HPDE6-E6E7 (cell line): ENCODE measurements at regions not wholly inside any gene's neighbourhood (a gene's known extent, or its start where the extent isn't known, plus 50 kb on each side); places are given as distances from the start of the nearest gene placed in this dataset.

ENCODE experiments used
- DNase-seq: peaks from one replicate; pipeline ENCODE4 v3.0.0; 2011; ENCODE audit warnings: missing footprints; ENCODE audit errors: extremely low spot score

GRCh38 chr5:73266176-73266738, 93.3 kb downstream of the TMEM174 start:
- no peak for DNase-seq

- DNase-seq: no peak
Measured at GRCh38 chr5:73265641-73266040, 92.6 kb downstream of the TMEM174 start.

DNA sequence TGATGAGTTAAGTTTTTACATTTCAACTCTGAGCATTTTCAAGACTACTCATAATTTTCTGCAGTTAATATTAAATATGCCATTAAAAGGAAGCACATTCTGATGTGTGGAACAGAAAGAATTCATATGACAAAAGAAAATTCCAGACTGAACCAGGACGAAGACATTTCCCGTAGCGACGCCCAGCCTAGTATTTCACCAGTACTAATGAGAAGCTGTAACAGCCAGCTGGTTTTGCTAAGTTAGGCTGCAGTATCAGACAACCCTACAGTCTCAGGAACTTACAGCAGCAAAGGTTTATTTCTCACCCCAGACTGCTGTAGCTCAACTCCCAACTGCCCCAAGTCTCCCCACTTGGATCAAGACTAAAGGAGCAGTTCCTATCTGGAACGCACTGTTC, 91.6 kb downstream of the TMEM174 start:
- DNase-seq: no peak

GRCh38 chr5:73263001-73263710, 90.2 kb downstream of the TMEM174 start:
- DNase-seq: no peak

DNA sequence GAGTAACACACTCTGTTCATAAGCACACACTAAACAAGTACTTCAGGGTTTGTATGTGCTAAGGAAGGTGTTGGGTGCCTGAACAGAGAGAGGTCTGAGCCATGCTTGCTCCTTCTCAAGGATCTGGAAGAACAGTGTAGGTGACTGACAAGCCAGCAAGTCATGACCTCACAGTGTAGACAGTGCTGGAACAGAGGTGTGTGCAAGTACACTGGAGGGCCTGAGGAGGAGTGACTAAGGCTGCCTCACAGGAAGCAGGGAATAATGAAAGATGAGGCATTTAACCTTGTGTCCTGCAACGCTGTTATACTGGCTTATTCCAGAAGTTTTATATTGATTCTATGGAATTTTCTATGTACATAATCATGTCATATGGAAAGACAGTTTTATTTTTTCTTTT, 83.9 kb downstream of the TMEM174 start:
- peak; percentile 62 for DNase-seq

- DNase-seq: no peak
Measured at GRCh38 chr5:73256462-73256861, 83.5 kb downstream of the TMEM174 start.

GRCh38 chr5:73256012-73256411, 83.0 kb downstream of the TMEM174 start:
- DNase-seq: no peak

DNA sequence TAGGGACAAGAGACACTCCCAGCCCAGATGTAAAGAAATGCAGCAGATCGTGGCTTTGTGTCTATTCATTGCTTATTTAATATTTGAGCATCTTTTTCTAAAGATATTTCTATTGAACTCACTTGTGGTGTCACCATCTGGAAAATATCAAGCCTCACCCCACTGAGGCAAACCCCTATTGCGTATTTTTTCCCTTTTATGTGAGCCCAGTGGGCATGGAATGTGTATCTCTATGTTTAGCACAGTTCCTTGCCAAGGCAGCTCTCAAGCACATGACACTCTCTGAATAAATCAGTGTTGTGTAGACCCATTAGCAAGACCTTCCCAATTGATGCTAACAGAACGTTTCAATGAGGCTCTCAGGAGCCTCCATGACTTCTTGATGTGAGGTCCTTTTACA, 81.6 kb downstream of the TMEM174 start:
- DNase-seq: no peak

DNA sequence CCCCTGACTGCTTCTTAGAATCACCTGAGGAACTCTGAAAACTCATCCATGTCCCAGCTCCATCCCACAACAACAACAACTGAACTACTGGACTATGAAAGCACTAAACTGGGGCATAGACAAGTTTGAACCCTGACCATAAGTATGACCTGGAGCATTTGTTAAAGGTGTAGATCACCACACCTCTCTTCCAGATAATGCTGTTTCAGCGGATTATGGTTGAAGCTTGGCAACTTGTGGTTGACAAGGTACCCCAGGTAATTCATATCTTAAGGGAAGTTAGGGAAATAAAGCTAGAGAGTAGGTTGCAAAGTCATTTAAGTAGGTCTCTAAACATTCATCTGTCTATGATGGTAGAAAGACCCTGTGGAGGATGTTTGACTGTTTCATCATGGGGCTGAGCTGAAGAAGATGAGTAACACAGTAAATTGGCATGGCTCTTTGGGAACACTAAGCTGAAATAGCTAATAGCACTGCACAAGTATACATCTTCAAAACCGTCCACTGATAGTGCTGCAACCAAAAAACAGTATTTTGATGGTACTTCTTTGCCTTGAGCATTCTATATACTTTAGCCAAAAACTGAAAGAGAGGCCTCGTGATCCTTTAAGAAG, 80.2 kb downstream of the TMEM174 start:
- no peak for DNase-seq

DNA sequence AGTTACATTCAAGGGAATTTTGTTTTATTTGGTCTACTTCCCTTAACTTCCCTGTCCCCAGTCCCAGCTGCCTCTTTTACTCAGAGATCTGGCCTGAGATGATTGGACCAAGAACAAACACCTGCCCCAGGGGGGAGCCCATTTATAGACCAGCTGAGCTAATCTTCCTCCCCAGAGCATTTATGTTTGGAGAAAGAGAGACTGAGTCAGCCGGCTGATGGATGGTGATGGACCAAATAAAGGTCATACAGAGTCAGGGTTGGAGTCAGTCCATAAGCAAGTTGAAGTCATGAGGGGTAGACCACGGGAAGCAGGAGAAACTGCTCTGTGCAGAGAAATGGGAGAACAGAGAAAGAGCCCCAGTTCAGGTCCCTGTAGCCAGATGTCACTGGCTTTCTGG, 77.7 kb downstream of the TMEM174 start:
- no peak for DNase-seq

DNA sequence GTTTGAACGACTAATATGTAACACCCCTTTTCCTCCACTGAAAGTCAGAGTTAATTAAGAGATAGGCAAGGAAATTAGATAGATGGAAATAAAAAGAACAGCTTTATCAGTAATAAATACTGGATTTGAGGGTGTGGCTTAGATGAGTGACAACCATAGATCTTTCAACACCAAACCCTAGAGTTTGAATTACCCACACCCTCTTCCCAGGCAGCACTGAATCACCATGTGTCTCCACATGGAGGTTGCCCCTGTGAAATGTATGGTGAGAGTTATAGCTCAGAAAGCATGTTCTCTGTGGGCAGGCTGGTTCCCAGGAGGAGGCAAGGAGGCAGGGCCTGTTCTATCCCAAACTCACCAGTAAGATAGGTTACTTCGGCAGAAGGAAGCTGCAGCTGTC, 69.7 kb downstream of the TMEM174 start:
- DNase-seq: no peak

DNA sequence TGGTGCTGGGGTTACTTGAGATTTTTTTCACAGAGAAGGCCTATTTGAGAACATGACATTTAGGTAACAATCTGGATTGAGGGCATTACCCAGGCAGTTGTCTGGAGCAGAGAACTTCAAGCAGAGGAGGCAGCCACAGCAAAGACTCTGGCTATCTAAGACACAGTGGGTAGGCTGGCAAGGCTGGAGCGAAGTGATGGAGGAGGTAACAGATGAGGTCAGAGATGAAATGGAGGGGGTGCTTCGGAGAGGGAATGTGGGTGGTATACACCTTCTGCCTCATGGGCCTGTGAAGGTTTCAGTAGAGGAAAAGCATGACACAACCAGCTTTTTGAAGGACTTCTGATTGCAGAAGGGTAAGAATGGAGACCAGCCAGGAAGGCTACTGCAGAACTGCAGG, 65.9 kb downstream of the TMEM174 start:
- no peak for DNase-seq

- peak; percentile 46 for DNase-seq
Measured at GRCh38 chr5:73236541-73237128, 63.6 kb downstream of the TMEM174 start.

- DNase-seq: no peak
Measured at GRCh38 chr5:73234204-73234555, 61.2 kb downstream of the TMEM174 start.

GRCh38 chr5:73233461-73234203, 60.6 kb downstream of the TMEM174 start:
- DNase-seq: no peak

DNA sequence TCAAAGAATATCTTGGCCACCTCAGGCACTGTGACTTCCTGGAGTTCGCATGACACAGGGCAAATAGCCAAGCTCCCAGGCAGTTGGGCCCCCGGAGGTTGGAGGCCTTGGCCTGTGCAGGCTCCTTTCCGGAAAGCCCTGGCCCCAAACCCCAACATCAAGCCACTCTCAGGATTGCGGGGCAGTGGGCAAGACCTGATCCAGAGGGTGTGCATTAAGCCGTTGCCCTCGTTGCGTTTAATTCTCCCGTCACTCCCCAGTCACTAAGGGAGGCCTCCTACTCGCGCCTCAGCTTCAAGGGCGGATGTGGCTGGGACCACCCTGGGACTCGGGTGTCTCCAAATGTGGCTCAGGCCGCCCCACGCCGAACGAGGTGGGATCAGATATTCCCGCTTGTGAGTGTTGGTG, 60.1 kb downstream of the TMEM174 start:
- DNase-seq: no peak

- DNase-seq: no peak
Measured at GRCh38 chr5:73232266-73233041, 59.5 kb downstream of the TMEM174 start.

GRCh38 chr5:73231246-73231778, 58.3 kb downstream of the TMEM174 start:
- DNase-seq: no peak

- DNase-seq: no peak
Measured at GRCh38 chr5:73230264-73231245, 57.6 kb downstream of the TMEM174 start.

GRCh38 chr5:73229271-73229670, 56.3 kb downstream of the TMEM174 start:
- no peak for DNase-seq
